ENCODE measurements at regions not wholly inside any gene's neighbourhood (a gene's known extent, or its start where the extent isn't known, plus 50 kb on each side); places are given as distances from the start of the nearest gene placed in this dataset.

- no peak for TF ChIP-seq GATA1 (IDR thresholded peaks at IDR 0.05; ENCODE audit: low read depth, low read length)
- TF ChIP-seq POLR2A (IDR thresholded peaks at IDR 0.05; ENCODE audit: low read length), result no peak
- DNase-seq, result no peak
These were observed 81.1 kb upstream of the PLSCR4 start for GRCh38 chr3:146331967-146332366.

- TF ChIP-seq POLR2A (IDR thresholded peaks at IDR 0.05; ENCODE audit: low read length) (no peak), GATA1 (IDR thresholded peaks at IDR 0.05; ENCODE audit: low read depth, low read length) (no peak)
- DNase-seq, result peak; percentile 23 to 54
These were observed 76.1 kb upstream of the PLSCR4 start for GRCh38 chr3:146326875-146327543.

GRCh38 chr3:146325170-146325569, 74.3 kb upstream of the PLSCR4 start:
- no peak for DNase-seq
- TF ChIP-seq GATA1 (IDR thresholded peaks at IDR 0.05; ENCODE audit: low read depth, low read length) (no peak), POLR2A (IDR thresholded peaks at IDR 0.05; ENCODE audit: low read length) (no peak)

- DNase-seq, result peak in 1 of 2 experiments; percentile 2
These were observed 71.4 kb upstream of the PLSCR4 start for GRCh38 chr3:146322216-146322817.

GRCh38 chr3:146314871-146315270, 64.0 kb upstream of the PLSCR4 start:
- no peak for DNase-seq

More at GRCh38 chr3:146322216-146322817, 71.4 kb upstream of the PLSCR4 start:
- TF ChIP-seq GATA1 (IDR thresholded peaks at IDR 0.05; ENCODE audit: low read depth, low read length), result no peak
- no peak for TF ChIP-seq POLR2A (IDR thresholded peaks at IDR 0.05; ENCODE audit: low read length)

GRCh38 chr3:146313746-146314111, 62.8 kb upstream of the PLSCR4 start:
- TF ChIP-seq GATA1 (IDR thresholded peaks at IDR 0.05; ENCODE audit: low read depth, low read length) (no peak), POLR2A (IDR thresholded peaks at IDR 0.05; ENCODE audit: low read length) (no peak)
- no peak for DNase-seq

More at GRCh38 chr3:146314871-146315270, 64.0 kb upstream of the PLSCR4 start:
- TF ChIP-seq GATA1 (IDR thresholded peaks at IDR 0.05; ENCODE audit: low read depth, low read length) (no peak), POLR2A (IDR thresholded peaks at IDR 0.05; ENCODE audit: low read length) (no peak)

- no peak for DNase-seq
- TF ChIP-seq GATA1 (IDR thresholded peaks at IDR 0.05; ENCODE audit: low read depth, low read length), result no peak
- TF ChIP-seq POLR2A (IDR thresholded peaks at IDR 0.05; ENCODE audit: low read length), result no peak
These were observed 62.3 kb upstream of the PLSCR4 start for GRCh38 chr3:146313031-146313745.

GRCh38 chr3:146308682-146309081, 57.8 kb upstream of the PLSCR4 start:
- no peak for TF ChIP-seq GATA1 (IDR thresholded peaks at IDR 0.05; ENCODE audit: low read depth, low read length)
- TF ChIP-seq POLR2A (IDR thresholded peaks at IDR 0.05; ENCODE audit: low read length), result no peak
- no peak for DNase-seq

GRCh38 chr3:146308222-146308621, 57.3 kb upstream of the PLSCR4 start:
- TF ChIP-seq POLR2A (IDR thresholded peaks at IDR 0.05; ENCODE audit: low read length) (no peak), GATA1 (IDR thresholded peaks at IDR 0.05; ENCODE audit: low read depth, low read length) (no peak)
- peak; percentile 11 to 18 for DNase-seq

GRCh38 chr3:146307456-146307725, 56.5 kb upstream of the PLSCR4 start:
- DNase-seq, result no peak

GRCh38 chr3:146306656-146307455, 56.0 kb upstream of the PLSCR4 start:
- TF ChIP-seq GATA1 (IDR thresholded peaks at IDR 0.05; ENCODE audit: low read depth, low read length) (no peak), POLR2A (IDR thresholded peaks at IDR 0.05; ENCODE audit: low read length) (no peak)
- no peak for DNase-seq

More at GRCh38 chr3:146307456-146307725, 56.5 kb upstream of the PLSCR4 start:
- TF ChIP-seq GATA1 (IDR thresholded peaks at IDR 0.05; ENCODE audit: low read depth, low read length) (no peak), POLR2A (IDR thresholded peaks at IDR 0.05; ENCODE audit: low read length) (no peak)

- TF ChIP-seq POLR2A (IDR thresholded peaks at IDR 0.05; ENCODE audit: low read length) (no peak), GATA1 (IDR thresholded peaks at IDR 0.05; ENCODE audit: low read depth, low read length) (no peak)
- no peak for DNase-seq
These were observed 55.0 kb upstream of the PLSCR4 start for GRCh38 chr3:146305808-146306423.

- TF ChIP-seq GATA1 (IDR thresholded peaks at IDR 0.05; ENCODE audit: low read depth, low read length), result no peak
- no peak for TF ChIP-seq POLR2A (IDR thresholded peaks at IDR 0.05; ENCODE audit: low read length)
- DNase-seq, result no peak
These were observed 49.9 kb upstream of the PLSCR4 start for GRCh38 chr3:146300768-146301167.
